LNCaP clone FGC (cell line): ENCODE measurements at regions not wholly inside any gene's neighbourhood (a gene's known extent, or its start where the extent isn't known, plus 50 kb on each side); places are given as distances from the start of the nearest gene placed in this dataset.

ENCODE experiments used
- DNase-seq: peaks from one replicate; pipeline ENCODE4 v3.0.0-alpha.2; 2011; ENCODE audit warnings: low read depth
- H3K4me3 ChIP-seq: 2 replicates; pipeline ENCODE4 v1.5.1; 2011; ENCODE audit warnings: mild to moderate bottlenecking, low read depth, low read length, control low read depth
- CTCF ChIP-seq: IDR thresholded peaks from 2 replicates; pipeline ENCODE4 v1.5.1; 2012; ENCODE audit warnings: mild to moderate bottlenecking; ENCODE audit not compliant: control insufficient read depth, insufficient read depth; ENCODE audit errors: extremely low read depth

- no peak overlapping the region for H3K4me3 ChIP-seq
- DNase-seq = no peak
- no peak for TF ChIP-seq CTCF
Observed at GRCh38 chr6:132096245-132096644, 145.1 kb upstream of the CCN2 start.

- no peak overlapping the region for H3K4me3 ChIP-seq
- TF ChIP-seq CTCF = no peak
Observed at GRCh38 chr6:132089173-132089572, 138.0 kb upstream of the CCN2 start.

GRCh38 chr6:132088150-132088549 lies 137.0 kb upstream of the CCN2 start:
- no peak overlapping the region for H3K4me3 ChIP-seq
- TF ChIP-seq CTCF = no peak
- no peak for DNase-seq

More at GRCh38 chr6:132089173-132089572, 138.0 kb upstream of the CCN2 start:
- DNase-seq = no peak

- TF ChIP-seq CTCF = no peak
- no peak for DNase-seq
- no peak overlapping the region for H3K4me3 ChIP-seq
Observed at GRCh38 chr6:132087391-132087790, 136.2 kb upstream of the CCN2 start.

GRCh38 chr6:132085731-132086130 lies 134.6 kb upstream of the CCN2 start:
- DNase-seq = no peak
- H3K4me3 ChIP-seq = no peak overlapping the region
- no peak for TF ChIP-seq CTCF

GRCh38 chr6:132084811-132085509 lies 133.8 kb upstream of the CCN2 start:
- no peak for TF ChIP-seq CTCF
- no peak for DNase-seq
- no peak overlapping the region for H3K4me3 ChIP-seq

- no peak for TF ChIP-seq CTCF
- no peak for DNase-seq
- no peak overlapping the region for H3K4me3 ChIP-seq
Observed at GRCh38 chr6:132082421-132082820, 131.2 kb upstream of the CCN2 start.
